Suprapubic skin (tissue), 4 donors: ENCODE measurements at regions not wholly inside any gene's neighbourhood (a gene's known extent, or its start where the extent isn't known, plus 50 kb on each side); places are given as distances from the start of the nearest gene placed in this dataset.

Experiments used
- DNase-seq, 2 donors: peaks; one replicate each; pipeline ENCODE4 v3.0.0-alpha.2; 2019; ENCODE audit warnings: low spot score in 2 of 2
- H3K27ac ChIP-seq: fragments of 200-600 bp; sonication (generic); one replicate; pipeline ENCODE4 v1.5.1; 2019
- H3K27me3 ChIP-seq: fragments of 200-600 bp; sonication (generic); one replicate; pipeline ENCODE4 v1.5.1; 2019
- H3K36me3 ChIP-seq: fragments of 200-600 bp; sonication (generic); one replicate; pipeline ENCODE4 v1.5.1; 2019
- H3K4me1 ChIP-seq: fragments of 200-600 bp; sonication (generic); one replicate; pipeline ENCODE4 v1.5.1; 2019
- H3K4me3 ChIP-seq: fragments of 200-600 bp; sonication (generic); one replicate; pipeline ENCODE4 v1.5.1; 2019; ENCODE audit warnings: mild to moderate bottlenecking
- H3K9me3 ChIP-seq: fragments of 200-600 bp; sonication (generic); one replicate; pipeline ENCODE4 v1.5.1; 2019
- CTCF ChIP-seq, 2 donors: fragments of 200-600 bp in 1 of 2; fragments of 450-650 bp in 1 of 2; sonication (generic) in 1 of 2; IDR thresholded peaks; one replicate each; pipeline ENCODE4 v1.5.1; 2016 to 2019; ENCODE audit warnings: antibody characterized with exemption in 2 of 2, mild to moderate bottlenecking in 1 of 2, moderate library complexity in 1 of 2
- EP300 ChIP-seq: sonication (generic); formaldehyde crosslinking; IDR thresholded peaks from one replicate; pipeline ENCODE4 v1.6.1; 2017; ENCODE audit warnings: antibody characterized with exemption
- POLR2A ChIP-seq, 2 donors: fragments of 450-650 bp; IDR thresholded peaks; one replicate each; pipeline ENCODE4 v1.6.1; 2017; ENCODE audit warnings: antibody characterized with exemption in 2 of 2, mild to moderate bottlenecking in 2 of 2, moderate library complexity in 2 of 2
- POLR2AphosphoS5 ChIP-seq, 3 donors: sonication (generic); formaldehyde crosslinking; IDR thresholded peaks; one replicate each; pipeline ENCODE4 v1.6.1; 2017; ENCODE audit warnings: antibody characterized with exemption in 3 of 3
- WGBS: methylation state at CpG from one replicate; pipeline ENCODE4 v1.1.5; 2018; 5-methylcytosine and 5-hydroxymethylcytosine counted together

- no peak overlapping the region for H3K27ac ChIP-seq
- DNase-seq, result no peak
- TF ChIP-seq EP300, result no peak
- no peak for TF ChIP-seq POLR2A (IDR thresholded peaks at IDR 0.05)
- TF ChIP-seq POLR2AphosphoS5 (IDR thresholded peaks at IDR 0.05), result no peak
- no peak for TF ChIP-seq CTCF (IDR thresholded peaks at IDR 0.05)
- H3K4me3 ChIP-seq, result no peak overlapping the region
- no peaks in the 10 kb centered on the region for H3K4me1 ChIP-seq
- WGBS, result 69% methylated on average over 1 of the region's 1 CpG
- H3K36me3 ChIP-seq, result no peaks in the 10 kb centered on the region
- H3K9me3 ChIP-seq, result peaks cover 6% of the 10 kb centered on the region
- H3K27me3 ChIP-seq, result no peaks in the 10 kb centered on the region
Observed at GRCh38 chr5:104998169-104998568, 1435.6 kb upstream of the NUDT12 start.

- Histone ChIP-seq H3K9me3 (peaks cover 4% of the 10 kb centered on the region), H3K4me3 (no peak overlapping the region)
- TF ChIP-seq POLR2A (IDR thresholded peaks at IDR 0.05) (no peak), EP300 (no peak), POLR2AphosphoS5 (IDR thresholded peaks at IDR 0.05) (no peak), CTCF (IDR thresholded peaks at IDR 0.05) (no peak)
Observed at GRCh38 chr5:104987074-104987473, 1424.5 kb upstream of the NUDT12 start.

GRCh38 chr5:104977529-104977928 is 1414.9 kb upstream of the NUDT12 start:
- TF ChIP-seq POLR2AphosphoS5 (IDR thresholded peaks at IDR 0.05), result no peak
- TF ChIP-seq POLR2A (IDR thresholded peaks at IDR 0.05), result no peak
- no peak for TF ChIP-seq EP300
- H3K9me3 ChIP-seq, result no peaks in the 10 kb centered on the region
- no peak for DNase-seq
- no peak overlapping the region for H3K4me3 ChIP-seq
- no peaks in the 10 kb centered on the region for H3K27me3 ChIP-seq
- H3K27ac ChIP-seq, result no peak overlapping the region
- H3K4me1 ChIP-seq, result no peaks in the 10 kb centered on the region
- H3K36me3 ChIP-seq, result no peaks in the 10 kb centered on the region
- WGBS, result 48% methylated on average over 2 of the region's 2 CpGs

More at GRCh38 chr5:104987074-104987473, 1424.5 kb upstream of the NUDT12 start:
- H3K27me3 ChIP-seq, result no peaks in the 10 kb centered on the region
- no peaks in the 10 kb centered on the region for H3K4me1 ChIP-seq
- H3K27ac ChIP-seq, result no peak overlapping the region
- H3K36me3 ChIP-seq, result no peaks in the 10 kb centered on the region
- DNase-seq, result no peak

GRCh38 chr5:104967806-104968410 is 1405.3 kb upstream of the NUDT12 start:
- H3K27ac ChIP-seq, result no peak overlapping the region
- 84% methylated on average over 4 of the region's 4 CpGs for WGBS
- no peak overlapping the region for H3K4me3 ChIP-seq
- H3K36me3 ChIP-seq, result no peaks in the 10 kb centered on the region
- no peak for DNase-seq
- no peaks in the 10 kb centered on the region for H3K27me3 ChIP-seq
- no peaks in the 10 kb centered on the region for H3K9me3 ChIP-seq
- TF ChIP-seq POLR2A (IDR thresholded peaks at IDR 0.05) (no peak), EP300 (no peak), CTCF (IDR thresholded peaks at IDR 0.05) (no peak)
- H3K4me1 ChIP-seq, result no peaks in the 10 kb centered on the region

- 32% methylated on average over 1 of the region's 1 CpG for WGBS
- no peak for TF ChIP-seq POLR2A (IDR thresholded peaks at IDR 0.05)
- no peak for TF ChIP-seq EP300
- TF ChIP-seq CTCF (IDR thresholded peaks at IDR 0.05), result no peak
- no peak for TF ChIP-seq POLR2AphosphoS5 (IDR thresholded peaks at IDR 0.05)
- H3K27me3 ChIP-seq, result no peaks in the 10 kb centered on the region
- no peaks in the 10 kb centered on the region for H3K4me1 ChIP-seq
- no peaks in the 10 kb centered on the region for H3K9me3 ChIP-seq
- no peaks in the 10 kb centered on the region for H3K36me3 ChIP-seq
- no peak overlapping the region for H3K27ac ChIP-seq
- no peak for DNase-seq
- H3K4me3 ChIP-seq, result no peak overlapping the region
Observed at GRCh38 chr5:104965006-104965405, 1402.4 kb upstream of the NUDT12 start.

- H3K4me3 ChIP-seq, result no peak overlapping the region
- no peaks in the 10 kb centered on the region for H3K27me3 ChIP-seq
- WGBS, result 35% methylated on average over 2 of the region's 2 CpGs
- no peak overlapping the region for H3K27ac ChIP-seq
- no peaks in the 10 kb centered on the region for H3K36me3 ChIP-seq
- H3K4me1 ChIP-seq, result no peaks in the 10 kb centered on the region
- no peaks in the 10 kb centered on the region for H3K9me3 ChIP-seq
- DNase-seq, result no peak
- TF ChIP-seq EP300, result no peak
- TF ChIP-seq POLR2AphosphoS5 (IDR thresholded peaks at IDR 0.05), result no peak
- TF ChIP-seq POLR2A (IDR thresholded peaks at IDR 0.05), result no peak
- no peak for TF ChIP-seq CTCF (IDR thresholded peaks at IDR 0.05)
Observed at GRCh38 chr5:104955479-104955878, 1392.9 kb upstream of the NUDT12 start.
